SW480 (cell line): ENCODE measurements at regions not wholly inside any gene's neighbourhood (a gene's known extent, or its start where the extent isn't known, plus 50 kb on each side); places are given as distances from the start of the nearest gene placed in this dataset.

Source experiments
- DNase-seq: peaks from one replicate; pipeline ENCODE4 v3.0.0-alpha.2; 2016; ENCODE audit warnings: low spot score

DNA sequence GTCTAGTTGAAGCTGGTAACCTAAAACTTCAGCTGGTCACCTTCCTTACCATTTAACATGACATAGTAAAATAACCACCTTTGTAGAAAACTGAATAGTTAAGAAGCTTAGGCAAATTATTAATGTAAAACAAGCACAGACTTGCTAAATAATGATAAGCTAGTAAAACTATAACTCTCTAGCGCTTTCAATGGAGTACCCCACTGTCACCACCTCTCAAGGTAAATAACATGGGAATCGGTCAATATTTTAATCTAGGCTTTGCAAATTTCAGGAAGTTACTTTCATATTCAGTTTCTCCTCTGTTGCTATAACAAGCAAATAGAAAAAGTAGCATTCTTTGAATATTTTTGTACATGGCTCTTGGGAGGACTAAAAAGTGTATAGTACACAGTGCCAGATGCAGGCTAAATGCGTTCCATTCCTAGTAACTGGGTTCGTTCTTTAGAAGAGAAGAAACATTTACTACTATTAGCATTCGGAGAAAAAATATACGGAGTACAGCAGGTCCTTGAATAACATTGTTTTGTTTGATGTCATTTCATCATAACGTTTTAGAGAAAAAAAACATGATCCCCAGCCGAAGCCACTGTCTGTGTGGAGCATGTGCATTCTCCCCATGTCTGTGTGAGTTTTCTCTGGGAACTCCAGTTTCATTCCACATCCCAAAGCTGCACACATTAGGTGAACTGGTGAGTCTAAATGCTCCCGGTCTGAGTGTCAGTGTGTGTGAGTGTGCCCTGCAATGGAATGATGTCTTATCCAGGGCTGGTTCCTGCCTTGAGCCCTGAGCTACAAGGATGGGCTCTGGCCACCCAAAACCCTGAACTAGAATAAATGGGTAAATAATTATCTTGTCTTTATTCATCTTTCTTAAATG lies 52.5 kb downstream of the EPRS1 start:
- DNase-seq, result no peak

DNA sequence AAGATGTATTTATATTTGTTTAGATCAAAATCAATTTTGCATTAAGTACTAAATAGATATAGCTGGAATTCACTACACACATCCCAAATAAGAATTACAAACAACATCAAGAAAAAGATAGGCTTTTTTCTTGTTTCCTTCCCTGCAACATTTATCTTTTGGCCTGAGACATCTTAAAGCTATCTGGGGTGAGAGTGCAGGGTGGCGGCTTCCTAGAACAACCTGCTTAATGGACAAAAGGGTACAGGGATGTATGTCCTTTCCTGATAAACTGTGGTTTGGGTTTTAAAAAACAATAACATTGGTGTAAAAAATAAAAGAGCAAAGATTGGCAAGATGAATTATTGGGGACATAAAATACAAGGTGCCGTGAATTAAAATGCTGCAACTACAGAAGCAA lies 54.4 kb downstream of the EPRS1 start:
- no peak for DNase-seq

DNA sequence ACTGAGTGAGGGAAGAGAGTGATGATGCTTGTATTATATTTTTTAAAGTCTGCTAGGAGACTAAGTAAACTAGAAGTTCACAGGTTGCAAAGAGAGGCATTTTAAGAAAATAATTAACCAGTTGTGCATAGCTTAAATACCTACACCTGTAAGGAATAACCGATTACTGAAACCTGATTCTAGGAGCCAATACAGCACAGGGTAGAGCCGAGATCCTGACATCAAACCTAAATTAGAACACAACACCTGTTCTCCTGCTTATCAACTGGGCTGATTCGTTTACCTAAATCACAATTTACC lies 54.8 kb downstream of the EPRS1 start:
- DNase-seq, result no peak

DNA sequence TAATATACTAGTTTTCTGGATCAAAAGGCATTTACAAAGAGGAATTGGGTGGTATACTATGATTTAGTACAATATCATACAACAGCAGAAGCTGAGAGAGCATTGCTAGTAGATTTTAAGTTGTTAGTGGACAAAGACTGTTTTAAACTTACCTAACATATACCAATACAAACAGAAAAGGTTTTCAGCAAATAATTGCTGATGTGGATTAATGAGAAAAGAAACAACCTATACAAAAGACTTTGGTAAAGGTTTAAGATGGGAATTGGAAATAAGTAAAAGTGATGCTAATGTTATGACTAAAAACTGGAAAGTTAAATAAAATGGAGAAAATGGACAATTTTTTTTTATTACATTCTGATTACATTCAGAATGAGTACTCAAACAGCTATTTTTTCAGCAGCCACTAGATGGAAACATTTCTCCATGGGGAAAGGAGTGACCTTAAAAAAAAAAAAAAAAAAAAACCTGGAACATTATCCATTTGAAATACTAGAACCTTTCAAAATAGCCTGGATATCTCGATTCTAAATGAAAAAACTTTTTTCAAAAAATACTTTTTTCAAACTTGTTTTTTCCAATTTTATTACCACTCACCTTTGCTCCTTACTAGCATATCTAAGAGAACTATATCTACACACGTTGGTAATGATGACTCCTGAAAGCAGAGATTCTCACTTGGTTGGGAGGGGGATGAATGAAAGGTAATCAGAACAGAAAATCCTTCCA lies 55.4 kb downstream of the EPRS1 start:
- DNase-seq, result peak; percentile 33

DNA sequence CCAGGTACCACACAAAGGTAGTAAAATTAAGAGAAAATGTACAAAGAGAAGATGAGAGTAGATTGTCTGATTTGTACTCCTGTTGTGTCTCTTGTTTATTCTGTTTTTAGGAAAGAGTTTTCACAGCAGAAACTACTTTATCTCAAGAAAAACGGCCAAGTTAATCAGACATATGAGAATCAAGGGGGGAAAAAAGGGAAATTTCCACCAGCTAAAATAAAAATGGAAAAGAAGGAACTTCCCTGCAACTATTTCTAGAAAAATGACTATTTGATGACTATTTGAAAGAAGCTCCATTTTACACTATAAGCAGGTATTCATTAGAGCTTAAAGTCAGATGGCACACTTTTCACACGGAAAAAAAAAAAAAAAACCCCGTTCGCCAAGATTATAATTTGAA lies 56.5 kb downstream of the EPRS1 start:
- DNase-seq, result no peak

DNA sequence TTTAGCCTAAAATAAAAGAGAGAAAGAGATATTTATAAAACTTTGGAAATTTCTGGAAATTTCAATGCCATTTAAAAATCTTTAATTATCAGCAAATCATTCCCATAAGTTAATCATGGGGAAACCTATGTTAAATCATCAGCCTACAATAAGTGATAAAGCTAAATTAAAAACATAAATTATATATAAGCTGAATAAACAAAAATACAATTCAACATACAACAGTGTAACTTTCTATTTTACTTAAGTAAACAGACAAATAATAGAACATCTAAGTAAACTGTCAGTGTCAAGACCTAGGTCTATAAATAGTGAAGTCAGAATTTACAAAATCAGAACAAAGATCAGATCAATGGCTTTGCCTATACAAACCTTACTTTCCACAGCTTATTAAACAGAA lies 57.5 kb downstream of the EPRS1 start:
- DNase-seq, result no peak

DNA sequence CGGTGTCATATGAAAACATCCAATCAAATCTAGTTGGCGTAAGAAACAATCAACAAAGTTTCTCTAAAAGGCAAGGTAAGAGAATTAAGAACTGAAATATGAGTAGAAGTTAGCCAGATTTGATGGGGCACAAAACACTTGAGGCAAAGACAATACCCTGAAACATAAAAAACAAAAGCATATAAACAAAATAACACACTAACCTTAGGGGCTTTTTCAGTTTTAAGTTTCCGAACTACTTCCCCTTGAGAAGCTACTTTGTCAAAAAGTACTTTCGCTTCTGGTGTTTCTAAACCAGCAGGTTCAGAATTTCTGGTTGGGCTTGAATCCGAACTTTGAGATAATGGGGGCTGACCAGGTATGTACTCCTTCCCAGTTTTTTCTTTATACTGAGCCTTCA lies 57.9 kb downstream of the EPRS1 start:
- DNase-seq, result no peak

DNA sequence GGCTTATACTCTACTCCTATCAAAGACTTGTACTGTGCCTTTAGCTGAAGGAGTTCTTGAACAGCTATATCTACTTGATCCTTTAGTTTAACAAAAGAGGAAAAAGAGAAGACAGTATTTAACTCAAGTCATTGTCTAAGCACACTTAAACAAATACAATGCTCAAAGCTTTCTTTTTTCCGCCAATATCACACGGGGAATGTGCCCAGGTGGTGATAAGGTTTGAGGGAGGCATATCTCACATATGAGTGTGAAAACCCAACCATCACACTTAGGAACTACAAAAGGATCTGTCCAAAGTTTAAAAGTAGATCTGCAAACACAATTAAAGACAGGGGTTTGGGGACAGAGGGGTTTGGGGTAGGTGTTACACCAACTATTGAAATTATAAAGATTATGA lies 59.0 kb upstream of the SLC30A10 start:
- no peak for DNase-seq

DNA sequence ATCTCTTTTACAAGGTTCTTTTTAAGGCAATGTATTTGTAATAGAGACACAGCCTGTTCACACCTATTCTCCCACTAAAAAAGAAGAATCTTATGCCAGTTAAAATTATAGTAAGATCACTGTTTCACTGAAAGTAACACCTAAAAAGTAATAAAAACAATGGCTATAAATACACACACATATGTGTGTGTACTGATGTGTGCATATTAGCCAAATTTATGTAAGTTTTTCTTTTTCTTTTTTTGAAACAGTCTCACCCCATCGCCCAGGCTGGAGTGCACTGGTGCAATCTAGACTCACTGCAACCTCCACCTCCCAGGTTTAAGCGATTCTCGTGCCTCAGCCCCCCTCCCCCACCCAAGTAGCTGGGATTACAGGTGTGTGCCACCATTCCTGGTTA lies 56.8 kb upstream of the SLC30A10 start:
- no peak for DNase-seq
